ENCODE measurements at regions not wholly inside any gene's neighbourhood (a gene's known extent, or its start where the extent isn't known, plus 50 kb on each side); places are given as distances from the start of the nearest gene placed in this dataset.

DNA sequence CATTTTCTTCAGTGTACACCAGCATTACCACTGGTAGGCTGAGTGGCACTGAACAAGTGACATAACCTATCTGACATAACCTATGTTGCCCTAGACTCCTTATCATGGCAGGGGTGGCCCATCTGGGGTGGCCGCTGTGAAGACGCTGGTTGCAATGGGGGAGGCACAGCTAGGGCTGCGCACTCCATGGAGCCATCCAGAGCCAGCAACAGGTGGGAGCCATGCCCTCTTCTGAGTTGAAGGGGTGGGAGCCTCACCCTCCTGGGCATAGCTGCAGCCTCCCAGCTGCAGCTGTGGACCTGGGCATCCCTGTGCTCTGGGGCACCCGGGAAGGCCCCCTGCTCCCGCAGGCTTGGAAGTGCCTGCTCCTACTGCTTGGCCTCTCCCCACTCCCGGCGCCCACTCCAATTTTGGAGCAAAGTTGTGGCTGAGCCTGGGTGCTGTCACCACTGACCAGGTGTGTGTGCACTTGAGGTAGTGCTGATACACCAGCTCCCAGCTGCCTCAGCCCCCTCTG is 52.4 kb upstream of the NTPCR start:
- POLR2A ChIA-PET = no interaction called here
- Histone ChIP-seq H3K4me3 (ENCODE audit: low read length) (no peak overlapping the region), H3K27ac (ENCODE audit: low read depth, low read length) (no peak overlapping the region), H3K27me3 (ENCODE audit: insufficient read depth, low read length, poor library complexity, severe bottlenecking) (no peaks in the 10 kb centered on the region), H3K4me1 (ENCODE audit: insufficient read depth, low read length) (no peaks in the 10 kb centered on the region), H3K36me3 (ENCODE audit: insufficient read depth, low read length) (no peaks in the 10 kb centered on the region), H3K9me3 (ENCODE audit: low read length) (no peaks in the 10 kb centered on the region)
- Mint-ChIP-seq H3K27me3 (peaks cover 3 to 5% of the 10 kb centered on the region in 2 donors), H3K9me3 (no peaks in the 10 kb centered on the region), H3K36me3 (no peaks in the 10 kb centered on the region), H3K27ac (peak overlapping the region in 1 of 8 donors; percentile 59), H3K4me1 (peaks cover 0 to 10% (median 6%) of the 10 kb centered on the region in 3 donors), H3K4me3 (no peak overlapping the region)
- CTCF ChIA-PET = no interaction called here
- DNase-seq = no peak

DNA sequence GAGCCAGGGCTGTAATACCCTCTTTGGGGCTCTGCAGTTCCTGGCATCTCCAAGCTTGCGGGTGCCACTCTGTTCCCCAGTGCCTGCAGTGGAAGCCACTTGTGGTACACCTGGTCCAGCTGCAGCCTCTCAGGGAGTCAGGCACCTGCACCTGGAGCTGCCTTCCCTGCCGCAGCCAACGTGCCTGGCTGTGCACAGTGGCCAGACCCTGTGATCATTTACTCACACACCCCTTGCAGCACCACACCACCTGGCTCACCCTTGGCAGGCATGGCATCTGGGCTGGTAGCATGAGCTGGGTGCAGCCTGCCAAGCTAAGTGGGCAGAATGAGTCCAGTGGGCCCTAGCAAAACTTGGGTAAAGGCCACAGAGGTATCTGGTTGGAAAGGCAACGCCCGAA is 51.1 kb upstream of the NTPCR start:
- Mint-ChIP-seq H3K27me3 (peaks cover 3 to 5% of the 10 kb centered on the region in 2 donors), H3K4me1 (peaks cover 0 to 10% (median 6%) of the 10 kb centered on the region in 3 donors), H3K9me3 (no peaks in the 10 kb centered on the region), H3K4me3 (no peak overlapping the region), H3K36me3 (no peaks in the 10 kb centered on the region), H3K27ac (no peak overlapping the region)
- Histone ChIP-seq H3K4me3 (ENCODE audit: low read length) (no peak overlapping the region), H3K27me3 (ENCODE audit: insufficient read depth, low read length, poor library complexity, severe bottlenecking) (no peaks in the 10 kb centered on the region), H3K9me3 (ENCODE audit: low read length) (no peaks in the 10 kb centered on the region), H3K27ac (ENCODE audit: low read depth, low read length) (no peak overlapping the region), H3K4me1 (ENCODE audit: insufficient read depth, low read length) (no peaks in the 10 kb centered on the region), H3K36me3 (ENCODE audit: insufficient read depth, low read length) (no peaks in the 10 kb centered on the region)
- ChIA-PET CTCF (no interaction called here), POLR2A (no interaction called here)
- no peak for DNase-seq

DNA sequence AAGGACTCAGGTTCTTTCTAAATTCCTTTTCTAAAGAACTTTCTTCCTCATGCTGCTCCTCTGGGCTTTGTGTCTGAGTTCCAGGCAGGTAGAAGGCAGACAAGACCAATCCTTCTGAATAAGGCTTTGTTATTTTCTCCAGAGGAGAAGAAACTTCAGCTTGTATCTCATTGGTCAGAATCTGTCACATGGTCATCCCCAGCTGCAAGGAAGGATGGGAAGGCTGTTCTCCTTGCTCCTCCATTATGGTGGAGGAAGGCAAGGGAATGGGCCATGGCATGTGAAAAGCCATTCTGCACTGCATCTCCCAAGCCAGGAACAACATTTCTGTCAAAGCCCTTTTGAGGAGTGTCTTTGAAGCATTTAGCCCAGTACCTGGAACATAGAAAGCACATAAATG is 50.6 kb upstream of the NTPCR start:
- DNase-seq = no peak
- Mint-ChIP-seq H3K36me3 (no peaks in the 10 kb centered on the region), H3K4me3 (no peak overlapping the region), H3K27ac (no peak overlapping the region), H3K9me3 (no peaks in the 10 kb centered on the region), H3K27me3 (peaks cover 3 to 5% of the 10 kb centered on the region in 2 donors), H3K4me1 (peaks cover 0 to 14% (median 6%) of the 10 kb centered on the region in 3 donors)
- Histone ChIP-seq H3K4me1 (ENCODE audit: insufficient read depth, low read length) (no peaks in the 10 kb centered on the region), H3K27ac (ENCODE audit: low read depth, low read length) (no peak overlapping the region), H3K36me3 (ENCODE audit: insufficient read depth, low read length) (no peaks in the 10 kb centered on the region), H3K9me3 (ENCODE audit: low read length) (no peaks in the 10 kb centered on the region), H3K4me3 (ENCODE audit: low read length) (no peak overlapping the region), H3K27me3 (ENCODE audit: insufficient read depth, low read length, poor library complexity, severe bottlenecking) (no peaks in the 10 kb centered on the region)
- CTCF ChIA-PET = no interaction called here
- POLR2A ChIA-PET = no interaction called here

All from CD8-positive, alpha-beta memory T cell (primary cell).